ENCODE measurements at regions not wholly inside any gene's neighbourhood (a gene's known extent, or its start where the extent isn't known, plus 50 kb on each side); places are given as distances from the start of the nearest gene placed in this dataset.

DNA sequence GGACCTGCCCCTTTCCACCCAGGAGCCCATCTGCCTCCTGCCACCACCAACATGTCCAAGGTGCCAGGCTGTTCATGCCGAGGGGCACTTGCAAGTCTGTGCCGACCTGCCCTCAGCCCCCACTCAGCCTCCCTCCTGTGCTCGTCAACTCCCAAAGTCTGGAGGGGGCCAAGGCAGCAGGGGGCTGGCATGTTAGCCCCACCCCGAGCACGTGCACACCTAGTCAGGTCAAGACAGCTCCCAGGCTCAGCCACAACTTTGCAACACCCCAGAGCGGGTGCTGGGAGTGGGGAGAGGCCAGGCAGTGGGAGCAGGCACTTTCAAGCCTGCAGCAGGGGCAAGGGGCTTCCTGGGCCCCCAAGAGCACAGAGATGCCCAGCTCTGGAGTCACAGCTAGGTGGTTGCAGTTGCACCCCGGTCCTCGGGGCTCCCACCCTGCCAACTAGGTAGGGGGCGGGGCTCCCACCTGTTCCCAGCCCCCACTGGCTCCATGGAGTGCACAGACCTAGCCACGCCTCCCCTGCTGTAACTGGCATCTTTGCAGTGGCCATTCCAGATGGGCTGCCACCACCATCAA is 272.5 kb downstream of the CETN3 start:
- Histone ChIP-seq H3K36me3 (no peaks in the 10 kb centered on the region), H3K9me3 (no peaks in the 10 kb centered on the region), H3K27me3 (no peaks in the 10 kb centered on the region), H3K4me1 (no peaks in the 10 kb centered on the region), H3K4me3 (no peak overlapping the region), H3K27ac (no peak overlapping the region)
- no peak for DNase-seq
- intact Hi-C loops (cut with DNase I), result no loop called here
- TF ChIP-seq, protein P1, sequence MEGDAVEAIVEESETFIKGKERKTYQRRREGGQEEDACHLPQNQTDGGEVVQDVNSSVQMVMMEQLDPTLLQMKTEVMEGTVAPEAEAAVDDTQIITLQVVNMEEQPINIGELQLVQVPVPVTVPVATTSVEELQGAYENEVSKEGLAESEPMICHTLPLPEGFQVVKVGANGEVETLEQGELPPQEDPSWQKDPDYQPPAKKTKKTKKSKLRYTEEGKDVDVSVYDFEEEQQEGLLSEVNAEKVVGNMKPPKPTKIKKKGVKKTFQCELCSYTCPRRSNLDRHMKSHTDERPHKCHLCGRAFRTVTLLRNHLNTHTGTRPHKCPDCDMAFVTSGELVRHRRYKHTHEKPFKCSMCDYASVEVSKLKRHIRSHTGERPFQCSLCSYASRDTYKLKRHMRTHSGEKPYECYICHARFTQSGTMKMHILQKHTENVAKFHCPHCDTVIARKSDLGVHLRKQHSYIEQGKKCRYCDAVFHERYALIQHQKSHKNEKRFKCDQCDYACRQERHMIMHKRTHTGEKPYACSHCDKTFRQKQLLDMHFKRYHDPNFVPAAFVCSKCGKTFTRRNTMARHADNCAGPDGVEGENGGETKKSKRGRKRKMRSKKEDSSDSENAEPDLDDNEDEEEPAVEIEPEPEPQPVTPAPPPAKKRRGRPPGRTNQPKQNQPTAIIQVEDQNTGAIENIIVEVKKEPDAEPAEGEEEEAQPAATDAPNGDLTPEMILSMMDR (IDR thresholded peaks at IDR 0.05), result no peak
- ATAC-seq, result peak; percentile 16

DNA sequence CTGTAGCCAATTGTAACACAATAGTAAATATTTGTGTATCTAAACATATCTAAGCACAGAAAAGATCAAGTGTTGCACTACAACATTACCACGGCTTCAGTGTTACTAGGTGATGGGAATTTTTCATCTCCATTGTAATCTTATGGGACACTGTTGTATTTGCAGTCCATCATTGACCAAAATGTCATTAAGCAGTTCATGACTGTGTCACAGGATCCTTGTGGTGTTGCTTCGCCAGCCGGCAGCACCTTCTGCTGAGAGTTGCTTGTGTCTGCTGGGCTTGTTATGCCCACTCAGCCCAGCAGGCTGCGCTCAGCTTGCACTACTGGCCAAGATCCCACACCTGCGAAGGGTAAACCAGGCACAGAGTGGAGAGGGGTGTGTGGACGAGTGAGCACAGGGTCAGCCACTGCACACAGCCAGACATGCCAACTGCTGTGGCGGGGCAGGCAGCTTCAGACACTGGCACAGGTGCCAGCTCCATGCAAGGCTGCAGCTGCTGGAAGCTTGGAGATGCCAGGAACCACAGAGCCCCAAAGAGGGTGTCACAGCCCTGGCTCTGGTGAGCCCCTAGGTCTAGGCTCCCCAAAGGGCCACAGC is 273.7 kb downstream of the CETN3 start:
- H3K36me3 ChIP-seq, result no peaks in the 10 kb centered on the region
- ATAC-seq, result peak; percentile 33
- H3K27me3 ChIP-seq, result no peaks in the 10 kb centered on the region
- H3K9me3 ChIP-seq, result no peaks in the 10 kb centered on the region
- no peak overlapping the region for H3K27ac ChIP-seq
- intact Hi-C loops (cut with DNase I), result no loop called here
- DNase-seq, result no peak
- H3K4me1 ChIP-seq, result no peaks in the 10 kb centered on the region
- TF ChIP-seq, protein P1 (IDR thresholded peaks at IDR 0.05), result no peak
- H3K4me3 ChIP-seq, result no peak overlapping the region

DNA sequence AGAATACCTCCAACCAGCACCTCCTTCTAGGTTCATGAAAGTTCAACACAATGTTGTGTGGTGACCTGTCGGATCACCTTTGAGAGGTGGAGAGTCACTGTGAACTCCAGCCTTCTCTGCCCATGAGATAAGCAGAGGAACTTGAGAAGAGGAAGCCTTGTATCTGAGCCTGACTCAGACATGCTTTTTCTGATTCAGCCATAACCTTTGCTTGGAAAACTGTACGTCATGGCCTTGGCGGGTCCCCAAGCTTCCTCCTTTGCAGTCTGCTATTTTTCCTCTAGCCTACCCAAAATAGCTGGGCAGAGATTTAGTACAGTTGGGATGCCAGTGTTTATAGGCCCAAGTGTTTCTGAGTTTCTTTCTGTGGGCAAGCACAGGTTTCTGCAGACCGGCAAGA is 274.7 kb downstream of the CETN3 start:
- ATAC-seq (peak; percentile 72), DNase-seq (no peak)
- Histone ChIP-seq H3K27me3 (no peaks in the 10 kb centered on the region), H3K9me3 (no peaks in the 10 kb centered on the region), H3K4me1 (no peaks in the 10 kb centered on the region), H3K36me3 (no peaks in the 10 kb centered on the region), H3K4me3 (no peak overlapping the region), H3K27ac (no peak overlapping the region)
- TF ChIP-seq, protein P1 (IDR thresholded peaks at IDR 0.05), result no peak
- intact Hi-C loops (cut with DNase I), result no loop called here

DNA sequence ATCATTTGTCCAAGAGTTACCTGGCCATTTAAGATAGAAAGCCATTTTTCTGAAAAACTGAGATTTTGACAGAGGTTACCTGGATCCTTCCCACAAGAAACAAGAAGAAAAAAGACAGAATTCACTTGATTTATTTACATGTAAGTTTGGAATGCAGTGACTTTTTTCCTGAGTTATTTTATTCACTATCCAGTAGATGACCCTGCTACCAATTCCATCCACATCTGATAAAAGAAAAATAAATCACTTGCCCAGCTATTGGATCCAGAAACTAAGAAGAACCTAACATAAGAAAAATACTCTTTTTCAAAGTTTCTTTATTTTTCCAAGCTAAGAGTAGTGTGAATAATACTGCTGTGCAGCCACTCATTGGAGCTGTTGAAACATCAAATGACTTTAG is 275.2 kb downstream of the CETN3 start:
- DNase-seq (no peak), ATAC-seq (no peak)
- no peaks in the 10 kb centered on the region for H3K27me3 ChIP-seq
- no peaks in the 10 kb centered on the region for H3K9me3 ChIP-seq
- H3K4me1 ChIP-seq, result no peaks in the 10 kb centered on the region
- intact Hi-C loops (cut with DNase I), result no loop called here
- H3K36me3 ChIP-seq, result no peaks in the 10 kb centered on the region
- H3K27ac ChIP-seq, result no peak overlapping the region
- no peak overlapping the region for H3K4me3 ChIP-seq
- TF ChIP-seq, protein P1 (IDR thresholded peaks at IDR 0.05), result no peak

DNA sequence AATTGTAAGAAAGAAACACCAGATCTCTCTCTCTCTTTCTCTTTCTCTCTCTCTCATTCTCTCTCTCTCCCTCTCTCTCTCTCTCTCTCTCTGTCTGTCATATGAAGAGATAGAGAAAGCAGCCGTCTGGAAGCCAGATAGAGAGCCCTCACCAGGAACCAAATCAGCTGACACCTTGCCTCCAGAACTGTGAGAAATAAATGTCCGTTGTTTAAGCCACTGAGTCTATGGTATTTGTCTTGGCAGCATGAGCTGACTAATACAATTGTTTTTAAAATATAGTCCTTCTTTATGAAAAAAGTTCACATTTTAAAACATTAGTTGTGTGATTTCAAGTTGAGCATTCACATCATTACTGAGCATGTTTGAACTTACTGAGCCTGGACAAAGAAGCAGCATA is 275.6 kb downstream of the CETN3 start:
- Histone ChIP-seq H3K4me3 (no peak overlapping the region), H3K4me1 (no peaks in the 10 kb centered on the region), H3K9me3 (no peaks in the 10 kb centered on the region), H3K27ac (no peak overlapping the region), H3K27me3 (no peaks in the 10 kb centered on the region), H3K36me3 (no peaks in the 10 kb centered on the region)
- no peak for DNase-seq
- intact Hi-C loops (cut with DNase I), result no loop called here
- TF ChIP-seq, protein P1 (IDR thresholded peaks at IDR 0.05), result no peak
- no peak for ATAC-seq
